Mesendoderm (in vitro differentiated cells): ENCODE measurements at regions not wholly inside any gene's neighbourhood (a gene's known extent, or its start where the extent isn't known, plus 50 kb on each side); places are given as distances from the start of the nearest gene placed in this dataset.

Experiments
- DNase-seq: peaks from one replicate; pipeline ENCODE4 v3.0.0; 2013
- H2AK5ac ChIP-seq: 2 replicates; pipeline ENCODE4 v1.6.1; 2013; ENCODE audit warnings: low read length, inconsistent platforms
- H2BK120ac ChIP-seq: 2 replicates; pipeline ENCODE4 v1.6.1; 2013; ENCODE audit warnings: low read depth, mild to moderate bottlenecking, low read length, moderate library complexity, mixed read lengths
- H2BK15ac ChIP-seq: replicated peaks from 2 replicates; pipeline ENCODE4 v1.6.1; 2013; ENCODE audit warnings: low read depth, mild to moderate bottlenecking, moderate library complexity
- H2BK5ac ChIP-seq: 2 replicates; pipeline ENCODE4 v1.6.1; 2013; ENCODE audit warnings: low read length, inconsistent platforms
- H3K18ac ChIP-seq: 2 replicates; pipeline ENCODE4 v1.6.1; 2013; ENCODE audit warnings: mild to moderate bottlenecking, low read length, mixed read lengths
- H3K23ac ChIP-seq: one replicate; pipeline ENCODE4 v1.6.1; 2013; ENCODE audit warnings: low read length
- H3K27ac ChIP-seq: 2 replicates; pipeline ENCODE4 v1.5.1; 2013; ENCODE audit warnings: low read depth, mild to moderate bottlenecking, inconsistent platforms, low read length, moderate library complexity
- H3K27me3 ChIP-seq: 2 replicates; pipeline ENCODE4 v1.6.1; 2013; ENCODE audit warnings: low read length, control low read depth, mild to moderate bottlenecking, inconsistent platforms; ENCODE audit not compliant: insufficient read depth, poor library complexity
- H3K36me3 ChIP-seq: 2 replicates; pipeline ENCODE4 v1.6.1; 2013; ENCODE audit warnings: low read length, inconsistent platforms; ENCODE audit not compliant: control insufficient read depth, insufficient read depth
- H3K4ac ChIP-seq: one replicate; pipeline ENCODE4 v1.6.1; 2013; ENCODE audit warnings: low read depth, mild to moderate bottlenecking, low read length, moderate library complexity
- H3K4me1 ChIP-seq: 2 replicates; pipeline ENCODE4 v1.6.1; 2013; ENCODE audit warnings: low read depth, low read length, inconsistent platforms; ENCODE audit not compliant: control insufficient read depth
- H3K4me2 ChIP-seq: 2 replicates; pipeline ENCODE4 v1.6.1; 2013; ENCODE audit warnings: low read length
- H3K4me3 ChIP-seq: 2 replicates; pipeline ENCODE4 v1.5.1; 2013; ENCODE audit warnings: mild to moderate bottlenecking, low read length
- H3K56ac ChIP-seq: one replicate; pipeline ENCODE4 v1.6.1; 2013; ENCODE audit warnings: low read length
- H3K79me1 ChIP-seq: 2 replicates; pipeline ENCODE4 v1.6.1; 2013; ENCODE audit warnings: low read length, inconsistent platforms
- H3K79me2 ChIP-seq: 2 replicates; pipeline ENCODE4 v1.6.1; 2013; ENCODE audit warnings: mild to moderate bottlenecking, low read length; ENCODE audit not compliant: control insufficient read depth, insufficient read depth
- H3K9ac ChIP-seq: 2 replicates; pipeline ENCODE4 v1.6.1; 2013; ENCODE audit warnings: low read length, inconsistent platforms
- H4K5ac ChIP-seq: one replicate; pipeline ENCODE4 v1.6.1; 2013; ENCODE audit warnings: low read length
- H4K8ac ChIP-seq: one replicate; pipeline ENCODE4 v1.6.1; 2013; ENCODE audit warnings: low read depth, mild to moderate bottlenecking, control low read depth, low read length, moderate library complexity
- WGBS: extraction: QIAGEN DNeasy Blood & Tissue Kit; methylation state at CpG from one replicate; pipeline ENCODE4 v1.1.7; 2013; ENCODE audit warnings: low lambda C conversion rate, missing lambda C conversion rate; ENCODE audit not compliant: insufficient coverage; ENCODE audit errors: extremely low coverage; 5-methylcytosine and 5-hydroxymethylcytosine counted together

DNA sequence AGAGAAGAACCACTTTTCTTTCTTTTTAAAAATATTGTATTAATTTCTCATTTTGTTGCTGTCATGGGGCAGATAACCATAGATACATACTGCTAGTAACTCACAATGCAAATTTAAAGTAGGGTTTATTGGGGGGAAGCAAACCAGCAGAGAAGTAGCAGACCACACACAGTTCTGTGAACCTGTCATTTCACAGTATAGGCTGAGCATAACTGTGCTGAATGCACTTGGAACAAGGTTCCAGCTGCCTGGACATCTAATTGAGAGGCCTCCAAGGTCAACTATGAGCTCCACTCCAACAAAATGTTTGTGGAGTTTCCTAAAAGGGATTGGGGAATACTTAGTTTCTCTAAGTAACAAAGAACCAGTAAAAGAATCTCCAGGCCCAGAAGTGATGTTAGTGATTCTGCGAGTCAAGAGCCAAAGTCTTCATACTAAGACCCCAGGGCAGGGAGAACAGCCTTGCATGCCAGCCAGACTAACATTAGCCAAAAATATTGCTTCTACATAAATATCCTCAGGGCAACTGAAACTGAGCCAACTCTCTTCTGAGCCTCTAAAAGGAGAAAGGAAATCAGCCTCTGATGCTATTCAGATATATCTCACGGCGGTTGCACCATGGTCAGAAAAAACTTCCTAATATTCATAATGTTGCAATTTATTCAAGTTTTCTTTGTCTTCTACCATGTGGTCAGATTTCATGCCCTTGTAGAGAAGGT is 856.4 kb upstream of the ALCAM start:
- H3K56ac ChIP-seq: no peak overlapping the region
- no peak for DNase-seq
- H4K5ac ChIP-seq: no peak overlapping the region
- H3K4ac ChIP-seq: no peak overlapping the region
- no peak overlapping the region for H3K27ac ChIP-seq
- no peak overlapping the region for H2BK5ac ChIP-seq
- no peak overlapping the region for H2BK120ac ChIP-seq
- H3K79me1 ChIP-seq: no peaks in the 10 kb centered on the region
- no peak overlapping the region for H3K4me3 ChIP-seq
- H3K4me2 ChIP-seq: no peak overlapping the region
- H3K9ac ChIP-seq: no peak overlapping the region
- H3K23ac ChIP-seq: no peak overlapping the region
- no peaks in the 10 kb centered on the region for H3K36me3 ChIP-seq
- no peaks in the 10 kb centered on the region for H3K79me2 ChIP-seq
- no peak overlapping the region for H2BK15ac ChIP-seq
- H3K27me3 ChIP-seq: no peaks in the 10 kb centered on the region
- no peak overlapping the region for H4K8ac ChIP-seq
- H2AK5ac ChIP-seq: no peak overlapping the region
- WGBS: no CpG with 5 or more reads among the region's 3 CpGs
- H3K18ac ChIP-seq: no peak overlapping the region
- no peaks in the 10 kb centered on the region for H3K4me1 ChIP-seq

DNA sequence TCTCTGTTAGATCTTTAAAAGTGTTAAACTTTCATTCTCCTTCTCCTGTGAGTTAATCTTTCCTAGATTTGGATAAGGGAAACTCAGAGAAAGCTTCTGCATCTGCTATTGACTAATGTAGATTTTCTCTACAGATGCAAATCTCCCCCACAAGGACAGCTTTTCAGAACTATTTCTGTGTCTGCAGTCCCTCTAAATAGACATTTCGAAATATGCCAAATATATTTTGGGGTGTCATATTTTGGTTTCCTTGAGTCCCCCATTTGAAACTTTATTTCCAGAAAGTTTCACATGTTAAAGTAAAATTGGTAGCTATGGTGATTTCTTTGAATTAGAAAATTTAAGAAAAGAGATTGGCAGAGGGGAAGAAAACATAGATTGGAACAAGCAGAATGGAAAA is 852.3 kb upstream of the ALCAM start:
- Histone ChIP-seq H3K79me2 (no peaks in the 10 kb centered on the region), H3K18ac (no peak overlapping the region), H3K23ac (no peak overlapping the region), H3K56ac (no peak overlapping the region), H3K27ac (no peak overlapping the region), H4K5ac (no peak overlapping the region), H2BK15ac (no peak overlapping the region), H3K4ac (no peak overlapping the region), H3K79me1 (no peaks in the 10 kb centered on the region), H3K36me3 (no peaks in the 10 kb centered on the region), H2BK5ac (no peak overlapping the region), H2BK120ac (no peak overlapping the region), H3K27me3 (no peaks in the 10 kb centered on the region), H2AK5ac (no peak overlapping the region), H3K4me1 (no peaks in the 10 kb centered on the region), H3K9ac (no peak overlapping the region), H4K8ac (no peak overlapping the region), H3K4me2 (no peak overlapping the region), H3K4me3 (no peak overlapping the region)
- WGBS: no CpG with 5 or more reads among the region's 1 CpG
- DNase-seq: no peak

DNA sequence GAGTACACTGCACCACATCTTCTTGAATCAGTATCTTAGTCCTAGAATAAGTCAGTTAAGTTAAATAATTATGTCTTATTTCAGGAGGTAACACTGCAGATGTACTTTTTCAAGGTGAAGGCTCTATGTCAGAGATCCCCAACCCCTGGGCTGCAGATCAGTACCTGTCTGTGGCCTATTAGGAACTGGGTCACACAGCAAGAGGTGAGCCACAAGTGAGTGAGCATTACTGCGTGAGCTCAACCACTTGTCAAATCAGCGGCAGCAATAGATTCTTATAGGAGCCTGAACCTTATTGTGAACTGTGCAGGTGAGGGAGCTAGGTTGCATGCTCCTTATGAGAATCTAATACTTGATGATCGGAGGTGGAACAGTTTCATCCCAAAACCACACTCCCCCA is 851.9 kb upstream of the ALCAM start:
- DNase-seq: no peak
- H3K4ac ChIP-seq: no peak overlapping the region
- H3K18ac ChIP-seq: no peak overlapping the region
- no peak overlapping the region for H2BK5ac ChIP-seq
- H3K27me3 ChIP-seq: no peaks in the 10 kb centered on the region
- H3K9ac ChIP-seq: no peak overlapping the region
- H3K4me1 ChIP-seq: no peaks in the 10 kb centered on the region
- H3K4me3 ChIP-seq: no peak overlapping the region
- no peak overlapping the region for H3K4me2 ChIP-seq
- no peak overlapping the region for H3K56ac ChIP-seq
- no peak overlapping the region for H4K5ac ChIP-seq
- no peaks in the 10 kb centered on the region for H3K79me2 ChIP-seq
- no peak overlapping the region for H2AK5ac ChIP-seq
- no peak overlapping the region for H4K8ac ChIP-seq
- no peak overlapping the region for H3K27ac ChIP-seq
- H2BK15ac ChIP-seq: no peak overlapping the region
- H3K23ac ChIP-seq: no peak overlapping the region
- H3K36me3 ChIP-seq: no peaks in the 10 kb centered on the region
- H2BK120ac ChIP-seq: no peak overlapping the region
- WGBS: no CpG with 5 or more reads among the region's 3 CpGs
- H3K79me1 ChIP-seq: no peaks in the 10 kb centered on the region

DNA sequence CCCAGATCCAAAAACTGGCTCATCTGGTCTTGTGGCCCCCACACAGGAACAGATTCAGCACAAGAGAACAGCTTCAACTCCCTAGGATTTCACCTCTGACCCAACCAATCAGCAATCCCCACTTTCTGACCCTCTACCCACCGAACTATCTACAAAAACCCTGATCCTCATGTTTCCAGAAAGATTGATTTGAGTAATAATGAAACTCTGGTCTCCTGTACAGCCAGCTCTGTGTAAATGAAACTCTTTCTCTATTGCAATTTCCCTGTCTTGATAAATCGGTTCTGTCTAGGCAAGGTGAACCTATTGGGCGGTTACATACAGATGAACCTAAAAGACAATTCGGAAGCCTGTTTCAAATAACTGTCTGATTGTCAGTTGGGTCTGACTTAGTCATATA is 847.6 kb upstream of the ALCAM start:
- Histone ChIP-seq H4K5ac (no peak overlapping the region), H2AK5ac (no peak overlapping the region), H2BK5ac (no peak overlapping the region), H3K4ac (no peak overlapping the region), H3K27me3 (no peaks in the 10 kb centered on the region), H3K79me2 (no peaks in the 10 kb centered on the region), H3K18ac (no peak overlapping the region), H3K36me3 (no peaks in the 10 kb centered on the region), H3K27ac (no peak overlapping the region), H3K79me1 (no peaks in the 10 kb centered on the region), H2BK120ac (peak overlapping the region; percentile 73), H3K4me2 (no peak overlapping the region), H3K4me1 (no peaks in the 10 kb centered on the region), H3K56ac (no peak overlapping the region), H3K23ac (no peak overlapping the region), H4K8ac (no peak overlapping the region), H3K9ac (no peak overlapping the region), H3K4me3 (no peak overlapping the region), H2BK15ac (no peak overlapping the region)
- DNase-seq: peak; percentile 3
- no CpG with 5 or more reads among the region's 4 CpGs for WGBS

DNA sequence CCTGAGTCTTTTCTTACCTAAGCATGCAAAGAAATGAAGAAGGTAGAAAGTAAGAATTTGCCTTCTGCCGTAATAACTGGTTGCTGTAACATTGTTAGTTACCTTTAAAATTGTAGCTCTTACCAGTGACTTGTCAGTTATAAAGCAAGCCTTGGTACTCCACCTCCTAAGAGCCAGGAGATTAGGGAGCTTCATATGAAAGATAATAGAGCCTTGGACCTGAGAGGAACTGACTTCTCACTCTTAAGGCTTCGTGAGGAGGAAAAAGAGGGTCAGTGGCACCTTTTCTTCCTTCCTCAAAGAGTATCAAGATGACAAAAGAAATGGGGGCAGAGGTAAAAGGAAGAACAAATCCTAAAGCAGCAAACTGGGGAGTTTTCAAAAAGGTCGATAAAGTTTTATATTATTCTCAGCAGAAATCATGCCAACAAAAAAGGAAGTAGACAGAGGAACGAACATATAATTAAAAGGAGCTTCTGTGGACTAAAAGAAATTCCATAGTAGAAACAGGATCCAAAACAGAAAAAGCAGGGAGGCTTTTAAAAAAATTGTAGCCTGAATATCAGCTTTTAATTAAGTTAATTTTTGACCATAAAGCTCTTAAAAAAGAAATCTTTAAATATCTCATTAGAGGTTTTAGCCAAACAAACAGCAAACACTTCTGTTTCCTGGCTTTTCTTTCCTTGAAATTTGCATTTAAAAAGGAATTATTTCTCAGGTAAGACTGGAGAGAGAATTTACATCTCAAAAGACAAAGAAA is 847.1 kb upstream of the ALCAM start:
- Histone ChIP-seq H3K18ac (no peak overlapping the region), H2BK15ac (no peak overlapping the region), H3K27me3 (no peaks in the 10 kb centered on the region), H3K4me2 (no peak overlapping the region), H3K4ac (no peak overlapping the region), H3K4me1 (no peaks in the 10 kb centered on the region), H2BK120ac (no peak overlapping the region), H2BK5ac (no peak overlapping the region), H3K79me1 (no peaks in the 10 kb centered on the region), H3K27ac (no peak overlapping the region), H3K56ac (no peak overlapping the region), H3K4me3 (no peak overlapping the region), H4K5ac (no peak overlapping the region), H3K79me2 (no peaks in the 10 kb centered on the region), H3K9ac (no peak overlapping the region), H4K8ac (no peak overlapping the region), H2AK5ac (no peak overlapping the region), H3K23ac (no peak overlapping the region), H3K36me3 (no peaks in the 10 kb centered on the region)
- peak; percentile 14 for DNase-seq
- WGBS: no CpG with 5 or more reads among the region's 4 CpGs
